Left lobe of liver (tissue), 2 donors: ENCODE measurements at regions not wholly inside any gene's neighbourhood (a gene's known extent, or its start where the extent isn't known, plus 50 kb on each side); places are given as distances from the start of the nearest gene placed in this dataset.
"Not testable (repeated sequence)": the region's sequence is repeated elsewhere in the genome, so short reads cannot be mapped to it uniquely, and the experiment has no call there.

Experiments
- ATAC-seq: fragments of 200-7000 bp; cut with Tn5 transposase; one replicate; pipeline ENCODE4 v1.9.1; 2020; ENCODE audit warnings: mild to moderate bottlenecking, moderate library complexity
- DNase-seq: peaks from one replicate; pipeline ENCODE4 v3.0.0-alpha.2; 2020; ENCODE audit warnings: low spot score
- donor health status: DM: no; HTN: no; CAD: no; lungs with moderate emphysema.
- donor health status: DM: no; HTN: yes; CAD: no.

- ATAC-seq (no peak), DNase-seq (no peak)
Measured at GRCh38 chr15:26132811-26133210, 269.7 kb upstream of the ATP10A start.

GRCh38 chr15:26129852-26130251, 266.7 kb upstream of the ATP10A start:
- no peak for DNase-seq
- ATAC-seq: no peak

GRCh38 chr15:26128611-26129140, 265.5 kb upstream of the ATP10A start:
- no peak for ATAC-seq

GRCh38 chr15:26126819-26127387, 263.8 kb upstream of the ATP10A start:
- ATAC-seq (no peak), DNase-seq (no peak)

More at GRCh38 chr15:26128611-26129140, 265.5 kb upstream of the ATP10A start:
- DNase-seq: no peak

- no peak for ATAC-seq
Measured at GRCh38 chr15:26126070-26126469, 262.9 kb upstream of the ATP10A start.

GRCh38 chr15:26125664-26126063, 262.5 kb upstream of the ATP10A start:
- ATAC-seq: no peak
- no peak for DNase-seq

More at GRCh38 chr15:26126070-26126469, 262.9 kb upstream of the ATP10A start:
- DNase-seq: no peak

GRCh38 chr15:26119322-26119721, 256.2 kb upstream of the ATP10A start:
- no peak for DNase-seq
- no peak for ATAC-seq

GRCh38 chr15:26115229-26115943, 252.3 kb upstream of the ATP10A start:
- ATAC-seq (no peak), DNase-seq (no peak)

GRCh38 chr15:26114128-26114527, 251.0 kb upstream of the ATP10A start:
- ATAC-seq, DNase-seq: not testable (repeated sequence)

GRCh38 chr15:26113296-26113695, 250.2 kb upstream of the ATP10A start:
- DNase-seq (no peak), ATAC-seq (no peak)

- ATAC-seq: no peak
Measured at GRCh38 chr15:26109203-26109602, 246.1 kb upstream of the ATP10A start.

GRCh38 chr15:26106556-26106955, 243.4 kb upstream of the ATP10A start:
- DNase-seq (no peak), ATAC-seq (no peak)

More at GRCh38 chr15:26109203-26109602, 246.1 kb upstream of the ATP10A start:
- DNase-seq: no peak

- ATAC-seq (no peak), DNase-seq (no peak)
Measured at GRCh38 chr15:26103002-26103404, 239.9 kb upstream of the ATP10A start.

- ATAC-seq: no peak
- DNase-seq: no peak
Measured at GRCh38 chr15:26102365-26102764, 239.2 kb upstream of the ATP10A start.

GRCh38 chr15:26101443-26101842, 238.3 kb upstream of the ATP10A start:
- ATAC-seq (no peak), DNase-seq (no peak)

- no peak for ATAC-seq
Measured at GRCh38 chr15:26098801-26099200, 235.7 kb upstream of the ATP10A start.

GRCh38 chr15:26097216-26097615, 234.1 kb upstream of the ATP10A start:
- DNase-seq: no peak
- no peak for ATAC-seq

More at GRCh38 chr15:26098801-26099200, 235.7 kb upstream of the ATP10A start:
- DNase-seq: no peak

GRCh38 chr15:26096581-26096980, 233.5 kb upstream of the ATP10A start:
- no peak for ATAC-seq

GRCh38 chr15:26095710-26096330, 232.7 kb upstream of the ATP10A start:
- DNase-seq (no peak), ATAC-seq (no peak)

More at GRCh38 chr15:26096581-26096980, 233.5 kb upstream of the ATP10A start:
- no peak for DNase-seq

- DNase-seq (no peak), ATAC-seq (no peak)
Measured at GRCh38 chr15:26091184-26091583, 228.1 kb upstream of the ATP10A start.

- no peak for ATAC-seq
- no peak for DNase-seq
Measured at GRCh38 chr15:26087881-26088280, 224.8 kb upstream of the ATP10A start.

- ATAC-seq: no peak
- no peak for DNase-seq
Measured at GRCh38 chr15:26087395-26087794, 224.3 kb upstream of the ATP10A start.
